ENCODE measurements at regions not wholly inside any gene's neighbourhood (a gene's known extent, or its start where the extent isn't known, plus 50 kb on each side); places are given as distances from the start of the nearest gene placed in this dataset.

DNA sequence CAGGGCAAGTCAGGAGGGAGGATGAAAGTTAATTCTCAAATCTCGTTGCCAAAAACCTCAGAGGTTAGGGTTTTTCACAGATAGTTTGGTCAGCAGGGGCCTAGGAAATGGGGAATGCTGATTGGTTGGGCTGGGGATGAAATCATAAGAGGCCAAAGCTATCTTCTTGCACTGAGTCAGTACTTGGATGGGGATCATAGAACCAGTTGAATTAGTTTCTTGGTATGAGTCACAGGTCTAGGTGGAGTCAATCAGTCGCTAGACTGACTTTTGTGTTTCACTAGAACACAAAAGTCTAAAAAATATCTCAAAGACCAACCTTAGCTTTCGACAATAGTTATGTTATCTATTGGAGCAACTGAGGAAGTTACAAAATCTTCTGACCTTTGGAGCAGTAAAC, 368.5 kb downstream of the TBC1D32 start:
- Histone ChIP-seq H3K9me3 (no peaks in the 10 kb centered on the region), H3K4me3 (no peak overlapping the region), H3K27ac (no peak overlapping the region), H3K36me3 (no peaks in the 10 kb centered on the region), H3K4me1 (no peaks in the 10 kb centered on the region), H3K27me3 (ENCODE audit: low read depth) (no peaks in the 10 kb centered on the region)
- no peak for DNase-seq
- intact Hi-C loops (cut with DNase I) = no loop called here
- no peak for ATAC-seq
- no peak for TF ChIP-seq CTCF (IDR thresholded peaks at IDR 0.05)

DNA sequence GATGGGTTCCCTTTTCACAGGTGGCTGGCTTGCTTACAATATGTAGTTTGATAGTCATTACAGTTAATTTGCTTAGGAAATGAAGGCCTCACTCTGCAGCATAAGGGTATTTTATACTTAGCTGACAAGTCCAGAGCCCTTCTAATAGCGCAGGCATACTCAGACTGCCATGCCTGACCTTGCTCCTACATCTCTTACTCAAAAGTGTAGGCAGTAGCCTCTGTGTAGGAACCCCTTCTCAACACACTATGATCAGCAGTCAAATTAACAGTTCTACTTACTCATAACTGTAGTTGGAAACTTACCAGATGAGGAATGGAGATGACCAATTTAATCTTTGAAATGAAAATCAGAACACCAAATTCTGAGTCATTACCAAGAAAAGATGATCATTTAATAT, 373.5 kb downstream of the TBC1D32 start:
- no peaks in the 10 kb centered on the region for H3K9me3 ChIP-seq
- no peaks in the 10 kb centered on the region for H3K27me3 ChIP-seq (ENCODE audit: low read depth)
- H3K4me3 ChIP-seq = no peak overlapping the region
- ATAC-seq = no peak
- no peaks in the 10 kb centered on the region for H3K4me1 ChIP-seq
- no peaks in the 10 kb centered on the region for H3K36me3 ChIP-seq
- DNase-seq = no peak
- H3K27ac ChIP-seq = no peak overlapping the region
- no peak for TF ChIP-seq CTCF (IDR thresholded peaks at IDR 0.05)
- intact Hi-C loops (cut with DNase I) = no loop called here

- Histone ChIP-seq H3K4me3 (no peak overlapping the region), H3K27me3 (ENCODE audit: low read depth) (no peaks in the 10 kb centered on the region), H3K36me3 (no peaks in the 10 kb centered on the region), H3K27ac (no peak overlapping the region), H3K4me1 (no peaks in the 10 kb centered on the region), H3K9me3 (no peaks in the 10 kb centered on the region)
- TF ChIP-seq CTCF (IDR thresholded peaks at IDR 0.05) = no peak
- DNase-seq (no peak), ATAC-seq (no peak)
- intact Hi-C loops (cut with DNase I) = no loop called here
Observed at GRCh38 chr6:120954111-120954510, 380.2 kb downstream of the TBC1D32 start.

DNA sequence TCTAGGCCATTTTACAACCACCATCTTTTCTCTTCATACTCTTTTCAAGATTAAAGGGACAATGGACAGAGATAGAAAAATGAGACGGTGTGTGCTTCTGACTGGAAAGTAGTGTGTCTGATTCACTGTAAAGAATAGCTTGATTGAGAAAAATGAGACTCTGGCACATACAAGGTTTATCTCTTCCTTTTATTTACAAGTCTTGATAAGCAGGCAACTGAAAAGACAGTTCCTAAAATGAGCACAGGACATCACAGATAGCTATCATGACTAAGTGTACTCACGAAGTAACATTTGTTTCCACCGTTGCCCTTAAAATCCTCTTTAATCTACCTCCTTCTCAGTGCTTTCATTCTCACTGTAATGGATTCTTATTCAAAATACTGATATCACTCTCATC, 383.0 kb downstream of the TBC1D32 start:
- Histone ChIP-seq H3K4me1 (no peaks in the 10 kb centered on the region), H3K9me3 (no peaks in the 10 kb centered on the region), H3K36me3 (no peaks in the 10 kb centered on the region), H3K27me3 (ENCODE audit: low read depth) (no peaks in the 10 kb centered on the region), H3K4me3 (no peak overlapping the region), H3K27ac (no peak overlapping the region)
- intact Hi-C loops (cut with DNase I) = no loop called here
- no peak for TF ChIP-seq CTCF (IDR thresholded peaks at IDR 0.05)
- ATAC-seq (no peak), DNase-seq (no peak)

GRCh38 chr6:120947111-120947510, 387.2 kb downstream of the TBC1D32 start:
- Histone ChIP-seq H3K27ac (no peak overlapping the region), H3K27me3 (ENCODE audit: low read depth) (no peaks in the 10 kb centered on the region), H3K9me3 (no peaks in the 10 kb centered on the region), H3K4me3 (no peak overlapping the region), H3K36me3 (no peaks in the 10 kb centered on the region), H3K4me1 (no peaks in the 10 kb centered on the region)
- DNase-seq (no peak), ATAC-seq (no peak)
- intact Hi-C loops (cut with DNase I) = no loop called here
- no peak for TF ChIP-seq CTCF (IDR thresholded peaks at IDR 0.05)

All from lower lobe of right lung (tissue), 2 donors.